ENCODE measurements at regions not wholly inside any gene's neighbourhood (a gene's known extent, or its start where the extent isn't known, plus 50 kb on each side); places are given as distances from the start of the nearest gene placed in this dataset.
"Not testable (repeated sequence)": the region's sequence is repeated elsewhere in the genome, so short reads cannot be mapped to it uniquely, and the experiment has no call there.

DNA sequence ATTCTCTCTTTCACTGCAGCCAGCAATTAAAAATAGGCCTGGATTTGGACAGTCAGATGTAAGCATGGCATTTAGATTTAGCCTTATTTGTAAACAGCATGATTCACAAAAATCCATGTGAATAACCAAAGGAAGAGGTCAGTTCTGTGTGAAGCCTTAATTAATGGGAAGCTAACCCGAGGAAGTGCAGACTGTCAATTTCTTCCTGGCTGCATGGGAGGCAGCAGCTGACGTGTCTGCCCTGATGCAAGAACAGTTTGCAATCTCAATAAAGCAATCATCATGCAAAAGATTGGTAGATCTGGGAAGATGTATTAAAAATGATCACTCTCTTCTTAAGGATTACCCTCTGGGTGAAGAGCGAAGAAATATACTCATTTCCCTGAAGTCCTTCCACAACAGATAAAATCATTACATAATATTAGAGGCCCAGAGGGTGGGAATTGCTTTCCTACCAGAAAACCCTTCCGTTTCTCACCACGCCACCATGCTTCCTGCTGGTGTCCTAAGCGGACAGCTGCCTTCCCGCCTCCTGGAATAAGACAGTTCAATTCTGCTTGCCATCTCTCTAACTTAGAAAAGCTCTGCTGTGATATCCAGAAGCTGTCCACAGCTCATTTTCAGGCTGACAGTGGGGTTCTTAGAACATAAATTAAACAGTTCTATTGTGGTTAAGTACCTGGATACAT lies 526.7 kb upstream of the NRP1 start:
- DNase-seq, result no peak

GRCh38 chr10:33860552-33860951 lies 526.1 kb upstream of the NRP1 start:
- no peak for DNase-seq

DNA sequence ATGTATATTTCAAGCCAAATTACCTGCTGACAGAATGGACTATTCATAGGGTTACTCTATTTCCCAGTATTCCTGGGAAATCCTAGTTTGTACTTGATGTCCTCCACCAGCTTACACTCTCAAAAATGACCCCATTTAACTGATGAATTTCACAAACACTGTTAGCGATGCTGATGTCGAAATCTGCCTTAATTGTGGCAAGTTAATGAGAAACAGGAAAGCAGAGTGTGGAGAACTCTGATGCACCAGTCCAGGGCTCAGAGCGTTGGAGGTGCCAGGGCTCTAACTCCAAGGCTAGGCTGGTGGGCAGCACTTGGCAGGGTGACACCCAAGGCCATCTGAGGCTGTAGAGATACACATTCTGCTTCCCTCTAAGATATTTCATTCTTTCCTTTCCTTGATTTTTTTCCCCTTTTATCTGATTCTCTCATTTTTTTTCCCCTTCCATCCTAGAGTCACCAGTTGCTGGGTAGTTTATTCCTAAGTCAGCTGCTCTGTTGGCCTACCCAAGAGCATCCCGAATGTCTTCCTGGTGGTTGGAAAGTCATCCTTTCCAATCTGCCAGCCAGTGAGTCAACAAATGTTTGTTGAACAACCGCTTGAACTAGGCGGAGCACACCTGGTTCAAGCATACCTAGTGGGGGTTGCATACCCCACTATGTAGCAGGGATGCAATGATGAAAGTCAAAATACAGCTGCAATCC lies 525.0 kb upstream of the NRP1 start:
- DNase-seq, result no peak

DNA sequence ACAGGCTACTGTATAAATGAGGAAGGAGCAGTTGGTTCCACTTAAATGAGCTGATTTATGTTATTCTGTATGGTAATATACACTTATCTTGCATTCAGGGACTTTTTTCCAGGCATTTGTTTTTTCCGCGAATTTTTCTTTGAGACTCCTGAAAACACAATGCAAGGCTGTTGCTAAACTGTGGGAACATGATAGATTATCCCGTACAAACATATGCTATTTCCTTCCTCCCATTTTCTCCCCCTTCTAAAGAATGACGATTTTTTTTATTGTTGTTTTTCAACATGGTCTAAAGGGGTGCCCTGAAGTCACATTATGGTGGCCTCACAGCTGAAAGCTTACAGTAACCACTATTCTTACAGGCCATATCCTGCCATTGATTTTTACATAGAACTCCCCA lies 523.9 kb upstream of the NRP1 start:
- no peak for DNase-seq

GRCh38 chr10:33853221-33853620 lies 518.8 kb upstream of the NRP1 start:
- not testable (repeated sequence) for DNase-seq

DNA sequence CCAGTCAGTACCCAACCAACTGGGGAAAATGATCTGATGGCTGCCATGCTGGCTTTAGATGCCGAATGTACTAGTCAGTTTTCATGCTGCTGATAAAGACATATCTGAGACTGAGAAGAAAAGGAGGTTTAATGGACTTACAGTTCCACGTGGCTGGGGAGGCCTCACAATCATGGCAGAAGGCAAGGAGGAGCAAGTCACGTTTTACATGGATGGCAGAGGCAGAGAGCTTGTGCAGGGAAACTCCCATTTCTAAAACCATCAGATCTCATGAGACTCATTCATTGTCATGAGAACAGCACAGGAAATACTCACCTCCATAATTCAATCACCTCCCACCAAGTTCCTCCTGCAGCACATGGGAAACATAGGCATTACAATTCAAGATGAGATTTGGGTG lies 508.9 kb upstream of the NRP1 start:
- DNase-seq, result no peak

DNA sequence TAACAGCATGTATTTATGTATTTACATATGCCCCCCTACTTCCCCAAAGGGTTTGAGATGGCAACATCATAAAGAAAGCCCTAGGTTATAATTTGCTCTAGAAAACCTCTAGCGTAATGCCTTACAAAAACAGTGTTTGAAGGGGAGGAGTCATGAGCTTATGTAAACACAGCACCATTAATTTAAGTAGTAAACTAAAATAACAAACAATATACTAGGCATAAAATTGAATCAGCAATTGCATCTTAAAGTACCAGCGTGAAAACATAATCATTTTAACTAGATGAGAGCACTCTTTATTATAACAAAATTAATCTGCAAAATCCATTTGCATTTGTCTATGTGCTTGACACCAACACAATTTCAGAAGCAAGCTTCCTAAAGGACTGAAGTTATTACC lies 507.2 kb upstream of the NRP1 start:
- DNase-seq, result no peak

DNA sequence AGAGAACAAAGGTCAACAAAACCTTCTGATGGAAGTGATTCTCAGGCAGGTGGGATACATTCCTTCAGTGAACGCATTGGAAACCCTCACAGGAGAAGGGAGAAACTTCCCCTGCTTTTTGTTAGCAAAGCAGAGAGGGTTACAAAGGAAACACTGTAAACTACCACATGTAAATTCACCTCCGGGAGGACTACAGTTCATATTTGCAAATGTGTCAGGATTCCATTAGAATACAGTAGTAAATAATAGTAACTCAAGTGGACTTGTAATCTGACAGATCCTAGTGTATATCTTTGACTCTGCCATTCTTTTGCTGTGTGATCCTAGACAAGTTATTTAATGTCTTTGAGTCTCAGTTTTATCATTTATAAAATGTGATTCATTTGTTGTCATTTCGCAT lies 504.3 kb upstream of the NRP1 start:
- DNase-seq, result no peak

DNA sequence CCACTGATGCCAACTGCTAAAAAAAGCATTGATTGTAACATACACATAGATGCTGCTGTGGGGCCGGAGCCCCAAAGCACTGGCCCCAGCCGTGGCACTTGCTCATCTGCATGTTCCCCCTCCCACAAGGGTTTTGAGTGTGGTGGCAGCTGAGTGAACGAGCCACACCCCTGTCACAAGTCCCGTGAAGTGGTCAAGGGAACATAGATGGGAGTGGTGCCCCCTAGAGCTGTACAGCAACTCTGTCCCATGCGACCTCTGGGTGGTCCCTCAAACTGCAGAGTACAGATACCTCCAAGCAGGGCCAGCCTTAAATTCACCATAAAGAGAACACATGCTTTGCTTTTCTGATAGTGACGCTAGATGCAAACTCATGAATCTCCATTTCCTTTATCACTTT lies 503.3 kb upstream of the NRP1 start:
- DNase-seq, result no peak

DNA sequence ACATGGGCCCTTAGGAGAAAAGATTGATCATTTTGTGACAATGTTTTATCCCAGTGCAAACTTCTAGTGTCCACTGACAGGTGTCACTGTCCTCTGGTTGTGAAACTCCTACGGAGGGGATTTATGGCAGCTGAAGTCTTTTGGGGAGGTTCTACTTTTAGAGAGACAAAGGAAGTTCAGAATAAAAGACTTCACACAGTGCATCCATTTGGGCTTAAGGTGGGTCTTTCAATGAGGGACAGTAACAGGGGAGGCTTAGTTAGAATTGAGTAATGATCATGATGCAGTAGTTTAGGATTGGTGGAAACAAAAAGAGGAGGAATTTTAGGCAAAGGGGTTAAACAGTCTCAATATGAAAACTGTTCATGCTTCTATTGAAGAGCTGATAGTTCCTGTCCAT lies 501.1 kb upstream of the NRP1 start:
- no peak for DNase-seq

- no peak for DNase-seq
These were observed 499.1 kb upstream of the NRP1 start for GRCh38 chr10:33833566-33833965.

GRCh38 chr10:33832124-33832787 lies 497.8 kb upstream of the NRP1 start:
- no peak for DNase-seq

- no peak for DNase-seq
These were observed 497.1 kb upstream of the NRP1 start for GRCh38 chr10:33831591-33831990.

- DNase-seq, result not testable (repeated sequence)
These were observed 495.4 kb upstream of the NRP1 start for GRCh38 chr10:33829899-33830298.

DNA sequence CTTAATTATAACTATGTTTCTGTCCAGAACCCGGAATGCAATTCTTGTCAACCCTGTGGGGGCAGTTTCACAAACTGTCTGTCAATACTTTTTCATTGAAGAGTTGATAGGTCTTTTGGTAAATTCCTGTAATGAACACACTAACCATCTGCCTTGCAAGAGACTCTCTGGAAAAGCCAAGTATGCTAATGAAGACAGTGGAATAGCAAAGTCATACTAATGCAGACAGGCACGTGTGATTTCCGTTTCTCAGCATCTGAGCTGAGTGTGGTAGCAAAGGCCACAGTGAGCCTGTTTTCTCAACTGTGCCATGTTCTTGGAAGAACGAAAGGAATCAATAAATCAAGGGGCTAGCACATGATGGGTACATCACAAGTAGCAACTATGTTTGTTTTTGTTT lies 494.1 kb upstream of the NRP1 start:
- DNase-seq, result no peak

GRCh38 chr10:33826186-33826585 lies 491.7 kb upstream of the NRP1 start:
- DNase-seq, result no peak

DNA sequence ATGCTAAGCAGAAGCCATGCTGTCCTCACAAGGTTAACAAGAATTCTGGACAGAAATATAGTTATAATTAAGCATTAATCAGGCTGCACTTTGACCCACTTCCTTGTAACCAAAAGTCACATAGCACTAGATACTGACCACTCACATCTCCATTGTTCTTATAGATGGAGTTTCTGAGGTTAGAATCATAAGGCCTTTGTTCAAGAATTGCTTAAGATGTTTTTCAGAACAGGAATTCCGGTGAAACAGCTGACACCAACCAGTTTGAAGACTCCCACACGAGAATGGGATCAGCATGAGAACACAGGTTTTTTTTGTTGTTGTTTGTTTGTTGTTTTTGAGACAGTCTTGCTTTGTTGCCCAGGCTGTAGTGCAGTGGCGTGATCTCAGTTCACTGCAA lies 488.3 kb upstream of the NRP1 start:
- no peak for DNase-seq

DNA sequence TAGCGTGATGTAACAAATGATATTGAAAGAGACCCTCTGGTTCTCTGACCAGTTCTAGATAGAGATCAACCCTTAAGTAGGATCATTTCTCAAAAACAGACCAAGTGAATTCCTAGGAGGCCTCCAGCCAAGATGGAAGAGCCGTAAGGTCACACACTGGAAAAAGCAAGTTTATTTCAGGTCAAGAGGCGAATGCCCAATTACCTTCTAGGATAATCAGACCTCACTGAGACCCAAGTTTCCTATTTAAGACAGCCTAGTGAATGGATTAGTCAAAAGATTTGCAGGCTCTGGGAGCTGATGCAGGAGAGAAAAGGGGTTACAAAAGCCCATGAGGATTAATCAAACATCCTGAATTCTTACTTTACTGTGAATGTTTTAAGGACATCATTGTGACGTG lies 486.1 kb upstream of the NRP1 start:
- no peak for DNase-seq

GRCh38 chr10:33819206-33819605 lies 484.7 kb upstream of the NRP1 start:
- no peak for DNase-seq

DNA sequence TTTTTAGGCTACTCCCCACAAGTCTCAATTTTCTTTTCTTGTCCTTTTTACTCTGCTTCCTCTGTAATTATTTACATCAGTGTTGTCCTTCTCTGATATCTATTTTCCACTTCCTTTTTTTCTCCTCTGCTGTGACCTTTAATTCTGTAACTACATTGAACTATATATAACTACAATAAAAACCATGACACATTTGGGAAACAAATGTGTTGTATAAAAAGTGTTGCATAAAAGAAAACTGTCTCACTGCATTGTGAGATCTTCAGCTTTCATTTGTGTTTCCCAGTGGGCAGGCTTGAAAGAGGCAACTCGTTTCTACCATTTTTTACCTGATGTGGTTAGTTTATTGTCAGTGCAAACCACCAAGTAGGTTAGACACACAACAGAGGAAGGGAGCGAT lies 483.9 kb upstream of the NRP1 start:
- no peak for DNase-seq

- DNase-seq, result no peak
These were observed 483.1 kb upstream of the NRP1 start for GRCh38 chr10:33817605-33818004.

DNA sequence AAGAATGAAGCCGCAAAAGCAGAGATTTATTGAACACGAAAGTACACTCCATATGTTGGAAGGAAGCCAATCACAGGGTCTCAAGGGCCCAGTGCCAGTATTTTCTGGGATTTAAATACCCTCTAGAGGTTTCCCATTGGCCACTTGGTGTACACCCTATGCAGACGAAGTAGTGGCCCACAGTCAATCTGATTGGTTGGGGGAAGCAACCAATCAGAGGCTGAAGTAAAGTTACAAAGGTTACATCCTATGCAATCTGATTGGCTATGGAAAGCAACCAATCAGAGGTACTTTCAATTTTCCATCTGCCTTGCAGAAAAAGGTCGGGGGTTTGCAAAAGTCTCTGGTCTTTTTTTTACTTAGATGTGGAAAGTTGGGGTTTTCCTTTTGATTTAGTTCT lies 481.3 kb upstream of the NRP1 start:
- DNase-seq, result no peak

DNA sequence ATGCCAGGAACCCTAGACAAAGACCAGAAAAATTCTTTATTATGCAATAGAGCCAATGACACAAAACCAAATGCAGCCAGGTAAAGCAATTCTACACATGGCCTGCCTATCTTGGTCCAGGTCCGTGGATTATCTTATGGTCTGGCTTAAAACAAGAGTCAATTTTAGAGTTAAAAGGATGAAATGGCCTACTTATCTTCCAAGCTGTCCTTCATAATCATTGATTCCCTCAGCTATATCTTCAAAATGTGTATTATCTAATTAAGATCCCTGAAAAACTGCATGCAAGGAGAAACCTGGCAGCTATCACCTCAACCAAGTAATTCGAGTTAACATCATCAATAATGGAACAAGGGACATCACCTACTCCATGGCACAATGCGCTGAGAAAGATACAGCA lies 479.4 kb upstream of the NRP1 start:
- no peak for DNase-seq

DNA sequence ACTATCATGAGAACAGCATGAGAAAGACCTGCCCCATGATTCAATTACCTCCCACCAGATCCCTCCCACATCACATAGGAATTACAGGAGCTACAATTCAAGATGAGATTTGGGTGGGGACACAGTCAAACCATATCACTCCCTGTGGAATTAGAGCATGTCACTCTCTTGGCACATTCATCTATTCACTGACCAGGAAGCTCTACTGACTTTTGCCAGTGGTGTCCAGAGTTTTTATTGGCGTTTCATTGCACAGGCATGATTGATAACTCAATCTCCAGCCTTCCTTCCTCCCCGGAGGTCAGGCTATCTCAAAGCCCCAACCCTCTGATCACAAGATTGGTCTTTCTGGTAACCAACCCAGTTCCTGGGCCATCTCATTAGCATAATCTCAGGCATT lies 478.9 kb upstream of the NRP1 start:
- no peak for DNase-seq

Data from renal pelvis (tissue), 1 donor.